IMR-90 (cell line): ENCODE measurements at regions not wholly inside any gene's neighbourhood (a gene's known extent, or its start where the extent isn't known, plus 50 kb on each side); places are given as distances from the start of the nearest gene placed in this dataset.

Experiments
- ATAC-seq: fragments of 200-7000 bp; cut with Tn5 transposase; 2 replicates; pipeline ENCODE4 v1.9.1; 2020; ENCODE audit warnings: low read depth, mild to moderate bottlenecking, moderate library complexity
- BruUV-seq: library from RNA; stranded (reverse); fragments of 400-500 nt; replicated peaks from 2 replicates; lab custom pipeline; 2021; lab: Mats Ljungman, UMichigan
- CTCF ChIA-PET: fragments of 300-600 bp; formaldehyde crosslinking; extraction: SDS; loops from one replicate; lab custom pipeline; 2021; ENCODE audit warnings: antibody characterized with exemption; lab: Yijun Ruan, JAX
- POLR2A ChIA-PET: fragments of 300-600 bp; sonication (Branson Sonifier 250); formaldehyde crosslinking; loops from one replicate; lab custom pipeline; 2022; ENCODE audit warnings: antibody characterized with exemption; ENCODE audit not compliant: unreplicated experiment; lab: Charles Lee
- DNase-seq: peaks from one replicate; pipeline ENCODE4 v3.0.0; 2013
- H2AFZ ChIP-seq: replicated peaks from 2 replicates; pipeline ENCODE3; 2013; ENCODE audit warnings: low read length, mild to moderate bottlenecking; ENCODE audit not compliant: poor library complexity
- H2AK5ac ChIP-seq: 2 replicates; pipeline ENCODE4 v1.6.1; 2013; ENCODE audit warnings: low read depth, low read length, inconsistent platforms
- H2AK9ac ChIP-seq: replicated peaks from 2 replicates; pipeline ENCODE3; 2013; ENCODE audit warnings: mild to moderate bottlenecking, low read depth, low read length, moderate library complexity; ENCODE audit not compliant: poor library complexity
- H2BK120ac ChIP-seq: 2 replicates; pipeline ENCODE4 v1.6.1; 2013; ENCODE audit warnings: low read depth, low read length, inconsistent platforms
- H2BK15ac ChIP-seq: 3 replicates; pipeline ENCODE4 v1.6.1; 2013; ENCODE audit warnings: low read depth, low read length, inconsistent platforms
- H2BK20ac ChIP-seq: 2 replicates; pipeline ENCODE4 v1.6.1; 2013; ENCODE audit warnings: low read depth, mild to moderate bottlenecking, inconsistent platforms, low read length, moderate library complexity
- H2BK5ac ChIP-seq: 2 replicates; pipeline ENCODE4 v1.6.1; 2013; ENCODE audit warnings: mild to moderate bottlenecking, low read depth, low read length, inconsistent platforms; ENCODE audit not compliant: poor library complexity, severe bottlenecking
- H3K14ac ChIP-seq: replicated peaks from 2 replicates; pipeline ENCODE4 v1.6.1; 2013; ENCODE audit warnings: low read depth, low read length, inconsistent platforms
- H3K18ac ChIP-seq: 2 replicates; pipeline ENCODE4 v1.6.1; 2013; ENCODE audit warnings: low read depth, low read length, control low read depth
- H3K23ac ChIP-seq: 2 replicates; pipeline ENCODE4 v1.6.1; 2013; ENCODE audit warnings: low read depth, low read length, inconsistent platforms
- H3K27ac ChIP-seq: 2 replicates; pipeline ENCODE4 v1.5.1; 2013; ENCODE audit warnings: mild to moderate bottlenecking, control low read depth, low read length; ENCODE audit not compliant: insufficient read depth
- H3K27me3 ChIP-seq: 2 replicates; pipeline ENCODE4 v1.6.1; 2013; ENCODE audit warnings: low read length; ENCODE audit not compliant: control insufficient read depth, insufficient read depth
- H3K36me3 ChIP-seq: 2 replicates; pipeline ENCODE4 v1.6.1; 2013; ENCODE audit warnings: low read length, mixed read lengths; ENCODE audit not compliant: control insufficient read depth, insufficient read depth
- H3K4ac ChIP-seq: 2 replicates; pipeline ENCODE4 v1.6.1; 2013; ENCODE audit warnings: low read depth, low read length, inconsistent platforms
- H3K4me1 ChIP-seq: 2 replicates; pipeline ENCODE4 v1.6.1; 2013; ENCODE audit warnings: low read length, mixed read lengths; ENCODE audit not compliant: control insufficient read depth, insufficient read depth
- H3K4me2 ChIP-seq: 2 replicates; pipeline ENCODE4 v1.6.1; 2013; ENCODE audit warnings: low read depth, mild to moderate bottlenecking, control low read depth, low read length, moderate library complexity
- H3K4me3 ChIP-seq: 2 replicates; pipeline ENCODE4 v1.5.1; 2013; ENCODE audit warnings: low read depth, mild to moderate bottlenecking, control low read depth, low read length, moderate library complexity; ENCODE audit not compliant: insufficient read depth
- H3K56ac ChIP-seq: 2 replicates; pipeline ENCODE4 v1.6.1; 2013; ENCODE audit warnings: low read length, inconsistent platforms; ENCODE audit not compliant: insufficient read depth; ENCODE audit errors: extremely low read depth
- H3K79me1 ChIP-seq, 2 experiments: 2 replicates each; pipeline ENCODE4 v1.6.1; 2013; ENCODE audit warnings: low read length in 2 of 2, inconsistent platforms in 1 of 2, low read depth in 1 of 2
- H3K9ac ChIP-seq: 2 replicates; pipeline ENCODE4 v1.6.1; 2013; ENCODE audit warnings: low read depth, low read length, control low read depth
- H3K9me1 ChIP-seq: 2 replicates; pipeline ENCODE4 v1.6.1; 2013; ENCODE audit warnings: low read length, inconsistent platforms; ENCODE audit not compliant: insufficient read depth
- H3K9me3 ChIP-seq: 2 replicates; pipeline ENCODE4 v1.6.1; 2013; ENCODE audit warnings: low read length; ENCODE audit not compliant: control insufficient read depth, insufficient read depth
- H4K20me1 ChIP-seq: 2 replicates; pipeline ENCODE4 v1.6.1; 2013; ENCODE audit warnings: low read length, inconsistent platforms; ENCODE audit not compliant: insufficient read depth
- H4K5ac ChIP-seq: 2 replicates; pipeline ENCODE4 v1.6.1; 2013; ENCODE audit warnings: mild to moderate bottlenecking, low read depth, low read length, control low read depth
- H4K8ac ChIP-seq, 2 experiments: 2 replicates each; pipeline ENCODE4 v1.6.1; 2013; ENCODE audit warnings: low read depth in 2 of 2, low read length in 2 of 2, control low read depth in 1 of 2, inconsistent platforms in 1 of 2
- H4K91ac ChIP-seq: 2 replicates; pipeline ENCODE4 v1.6.1; 2013; ENCODE audit warnings: low read depth, low read length, inconsistent platforms; ENCODE audit not compliant: insufficient read depth
- BHLHE40 ChIP-seq: fragments of 150-350 bp; IDR thresholded peaks from 2 replicates; pipeline ENCODE4 v1.6.1; 2016; ENCODE audit warnings: mild to moderate bottlenecking, low read depth, low read length
- CEBPB ChIP-seq: IDR thresholded peaks from 2 replicates; pipeline ENCODE4 v1.6.1; 2012; ENCODE audit warnings: low read depth, low read length, improper control_type of control experiment
- CHD1 ChIP-seq: IDR thresholded peaks from 2 replicates; pipeline ENCODE4 v1.6.1; 2012; ENCODE audit warnings: low read depth, low read length, improper control_type of control experiment
- ELK1 ChIP-seq: fragments of 150-350 bp; IDR thresholded peaks from 2 replicates; pipeline ENCODE4 v1.6.1; 2016; ENCODE audit warnings: low read depth, mild to moderate bottlenecking, low read length, moderate library complexity, borderline replicate concordance
- FOS ChIP-seq: fragments of 150-350 bp; IDR thresholded peaks from 2 replicates; pipeline ENCODE4 v1.6.1; 2016; ENCODE audit warnings: low read depth, low read length
- NFE2L2 ChIP-seq: fragments of 150-350 bp; IDR thresholded peaks from 2 replicates; pipeline ENCODE4 v1.6.1; 2016; ENCODE audit warnings: low read depth, mild to moderate bottlenecking, low read length
- POLR2A ChIP-seq: IDR thresholded peaks from 2 replicates; pipeline ENCODE4 v1.6.1; 2012; ENCODE audit warnings: mild to moderate bottlenecking, low read depth, low read length
- RAD21 ChIP-seq: IDR thresholded peaks from 2 replicates; pipeline ENCODE4 v1.6.1; 2012; ENCODE audit warnings: low read length, improper control_type of control experiment
- RFX5 ChIP-seq: IDR thresholded peaks from 2 replicates; pipeline ENCODE4 v1.8.0; 2012; ENCODE audit warnings: low read depth, mild to moderate bottlenecking, low read length, moderate library complexity
- SMC3 ChIP-seq: fragments of 150-350 bp; IDR thresholded peaks from 2 replicates; pipeline ENCODE4 v1.6.1; 2016; ENCODE audit warnings: low read depth, mild to moderate bottlenecking, antibody characterized with exemption, low read length, moderate library complexity
- USF2 ChIP-seq: fragments of 150-350 bp; IDR thresholded peaks from 2 replicates; pipeline ENCODE4 v1.6.1; 2017; ENCODE audit warnings: mild to moderate bottlenecking, antibody characterized with exemption, low read length, low read depth
- WGBS, 2 experiments: methylation state at CpG; one replicate each; pipeline versions ENCODE4 v1.1.5 to v1.1.7; 2013; ENCODE audit warnings: missing lambda C conversion rate in 2 of 2; ENCODE audit not compliant: insufficient read length in 1 of 2; ENCODE audit errors: extremely low coverage in 2 of 2; 5-methylcytosine and 5-hydroxymethylcytosine counted together
- dilution Hi-C: fragments of 300-500 bp; cut with HindIII; formaldehyde crosslinking; loops from one replicate; pipeline ENCODE4 v1.14.3; 2018; ENCODE audit warnings: low sequenced_read_pairs; ENCODE audit not compliant: unreplicated experiment
- in situ Hi-C: fragments of 300-500 bp; cut with MboI; formaldehyde crosslinking; loops from 3 replicates; pipeline ENCODE4 v1.14.3; 2019; ENCODE audit warnings: low sequenced_read_pairs, inconsistent platforms, mixed read lengths
- intact Hi-C: fragments of 100-400 bp; cut with micrococcal nuclease; formaldehyde crosslinking; loops from 2 replicates; pipeline ENCODE4 v1.10.0; 2022

DNA sequence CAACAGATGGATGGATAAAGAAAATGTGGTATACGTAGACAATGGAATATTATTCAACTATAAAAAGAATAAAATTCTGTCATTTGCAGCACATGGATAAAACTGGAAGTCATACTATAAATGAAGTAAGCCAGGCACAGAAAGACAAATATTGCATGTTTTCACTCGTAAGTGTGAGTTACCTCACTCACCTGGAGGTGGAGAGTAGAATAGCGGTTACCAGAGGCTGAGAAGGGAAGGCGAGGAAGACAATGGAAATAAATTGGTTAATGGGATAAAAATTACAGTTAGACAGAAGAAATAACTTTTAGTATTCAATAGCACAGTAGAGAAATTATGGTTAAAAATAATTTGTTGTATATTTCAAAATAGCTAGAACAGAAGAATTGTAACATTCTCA lies 141.6 kb downstream of the EFHB start:
- no peak for TF ChIP-seq BHLHE40
- TF ChIP-seq RFX5, result no peak
- TF ChIP-seq POLR2A, result no peak
- TF ChIP-seq SMC3, result no peak
- no peak for TF ChIP-seq CHD1
- no peak for TF ChIP-seq RAD21
- no peak for TF ChIP-seq ELK1
- TF ChIP-seq FOS, result no peak
- no peak for TF ChIP-seq NFE2L2
- no peak for TF ChIP-seq CEBPB
- no peak for TF ChIP-seq USF2
- Histone ChIP-seq H3K18ac (no peak overlapping the region), H3K4me3 (no peak overlapping the region), H2BK15ac (no peak overlapping the region), H3K36me3 (no peaks in the 10 kb centered on the region), H2AK9ac (no peak overlapping the region), H3K27me3 (no peaks in the 10 kb centered on the region), H2BK120ac (no peak overlapping the region), H3K9me3 (peaks cover 2% of the 10 kb centered on the region; the same call in 1 of the 2 replicates), H3K79me1 (no peaks in the 10 kb centered on the region), H3K9me1 (no peaks in the 10 kb centered on the region), H3K4me2 (no peak overlapping the region), H4K8ac (no peak overlapping the region), H3K4ac (no peak overlapping the region), H2BK20ac (no peak overlapping the region), H2BK5ac (no peak overlapping the region), H4K5ac (no peak overlapping the region), H2AFZ (no peak overlapping the region), H2AK5ac (no peak overlapping the region), H4K91ac (no peak overlapping the region), H4K20me1 (no peaks in the 10 kb centered on the region), H3K56ac (no peak overlapping the region), H3K9ac (no peak overlapping the region), H3K23ac (no peak overlapping the region), H3K4me1 (no peaks in the 10 kb centered on the region), H3K14ac (no peak overlapping the region), H3K27ac (no peak overlapping the region)
- ATAC-seq (no peak), DNase-seq (no peak)
- POLR2A ChIA-PET, result no interaction called here
- intact Hi-C loops (no loop called here), dilution Hi-C loops (no loop called here), in situ Hi-C loops (no loop called here)
- CTCF ChIA-PET, result no interaction called here
- no TSS peak for BruUV-seq
- whole genome bisulfite sequencing, 2 experiments, result no CpG with 5 or more reads among the region's 4 CpGs
